ENCODE measurements at regions not wholly inside any gene's neighbourhood (a gene's known extent, or its start where the extent isn't known, plus 50 kb on each side); places are given as distances from the start of the nearest gene placed in this dataset.

- TF ChIP-seq FOXM1 (IDR thresholded peaks at IDR 0.05; ENCODE audit: borderline replicate concordance, low read depth) (no peak), MAX (IDR thresholded peaks at IDR 0.05) (no peak), CEBPB (IDR thresholded peaks at IDR 0.05) (no peak), REST (IDR thresholded peaks at IDR 0.05; ENCODE audit: low read depth) (no peak), YY1 (IDR thresholded peaks at IDR 0.05; ENCODE audit: low read depth) (no peak), ZBTB7A (IDR thresholded peaks at IDR 0.05; ENCODE audit: low read depth) (no peak), USF1 (IDR thresholded peaks at IDR 0.05) (no peak), TAF1 (IDR thresholded peaks at IDR 0.05; ENCODE audit: low read depth) (no peak)
Observed at GRCh38 chr3:181578743-181579142, 133.0 kb upstream of the SOX2 start.
